Hematopoietic multipotent progenitor cell treated with erythropoietin and hydrocortisone succinate and interleukin-3 and kit ligand, for 15 days (in vitro differentiated cells): ENCODE measurements at regions not wholly inside any gene's neighbourhood (a gene's known extent, or its start where the extent isn't known, plus 50 kb on each side); places are given as distances from the start of the nearest gene placed in this dataset.
"Not testable (repeated sequence)": the region's sequence is repeated elsewhere in the genome, so short reads cannot be mapped to it uniquely, and the experiment has no call there.

Experiments
- DNase-seq: peaks from one replicate; pipeline ENCODE4 v3.0.0-alpha.2; 2015; ENCODE audit warnings: low spot score

- DNase-seq: no peak
Measured at GRCh38 chr9:31232485-31232884, 1152.0 kb upstream of the ACO1 start.

- DNase-seq: no peak
Measured at GRCh38 chr9:31236344-31236743, 1148.1 kb upstream of the ACO1 start.

GRCh38 chr9:31243386-31243785 is 1141.1 kb upstream of the ACO1 start:
- DNase-seq: no peak

GRCh38 chr9:31248156-31248555 is 1136.3 kb upstream of the ACO1 start:
- DNase-seq: no peak

GRCh38 chr9:31251386-31251785 is 1133.1 kb upstream of the ACO1 start:
- no peak for DNase-seq

GRCh38 chr9:31253800-31254762 is 1130.4 kb upstream of the ACO1 start:
- DNase-seq: no peak

- no peak for DNase-seq
Measured at GRCh38 chr9:31255211-31255610, 1129.2 kb upstream of the ACO1 start.

- DNase-seq: no peak
Measured at GRCh38 chr9:31259824-31260223, 1124.6 kb upstream of the ACO1 start.

- no peak for DNase-seq
Measured at GRCh38 chr9:31272456-31273295, 1111.8 kb upstream of the ACO1 start.

- no peak for DNase-seq
Measured at GRCh38 chr9:31275419-31275818, 1109.0 kb upstream of the ACO1 start.

GRCh38 chr9:31290731-31291130 is 1093.7 kb upstream of the ACO1 start:
- DNase-seq: no peak

GRCh38 chr9:31302620-31303418 is 1081.6 kb upstream of the ACO1 start:
- DNase-seq: no peak

GRCh38 chr9:31304576-31304975 is 1079.9 kb upstream of the ACO1 start:
- no peak for DNase-seq

- DNase-seq: no peak
Measured at GRCh38 chr9:31314241-31314640, 1070.2 kb upstream of the ACO1 start.

GRCh38 chr9:31320494-31320893 is 1063.9 kb upstream of the ACO1 start:
- DNase-seq: no peak

- no peak for DNase-seq
Measured at GRCh38 chr9:31321256-31321655, 1063.2 kb upstream of the ACO1 start.

- DNase-seq: no peak
Measured at GRCh38 chr9:31321686-31322085, 1062.8 kb upstream of the ACO1 start.

- no peak for DNase-seq
Measured at GRCh38 chr9:31323726-31324444, 1060.6 kb upstream of the ACO1 start.

GRCh38 chr9:31325778-31326177 is 1058.7 kb upstream of the ACO1 start:
- no peak for DNase-seq

GRCh38 chr9:31326883-31327282 is 1057.6 kb upstream of the ACO1 start:
- not testable (repeated sequence) for DNase-seq

- no peak for DNase-seq
Measured at GRCh38 chr9:31334837-31335528, 1049.5 kb upstream of the ACO1 start.
